ENCODE measurements at regions not wholly inside any gene's neighbourhood (a gene's known extent, or its start where the extent isn't known, plus 50 kb on each side); places are given as distances from the start of the nearest gene placed in this dataset.

- intact Hi-C loops (cut with micrococcal nuclease; ENCODE audit: unreplicated experiment), result no loop called here
- H4K20me1 ChIP-seq (ENCODE audit: control insufficient read depth, insufficient read depth), result no peaks in the 10 kb centered on the region
- no peak overlapping the region for H2AFZ ChIP-seq (ENCODE audit: control insufficient read depth, low read depth, low read length)
- ChIA-PET SMC1A (ENCODE audit: uncharacterized antibody, unreplicated experiment) (no interaction called here), RAD21 (ENCODE audit: unreplicated experiment) (no interaction called here), POLR2A (no interaction called here), CTCF (no interaction called here)
- no peaks in the 10 kb centered on the region for H3K9me3 ChIP-seq (replicated peaks; ENCODE audit: control insufficient read depth, insufficient read depth, low read length)
- no TSS peak for BruUV-seq (replicated peaks)
- H3K27ac ChIP-seq (ENCODE audit: control insufficient read depth, insufficient read depth), result no peak overlapping the region
- in situ Hi-C loops (cut with MboI), result no loop called here
- no peaks in the 10 kb centered on the region for H3K4me1 ChIP-seq (ENCODE audit: control insufficient read depth, insufficient read depth, low read length)
- WGBS (ENCODE audit: insufficient coverage, insufficient replicate concordance, low lambda C conversion rate, missing lambda C conversion rate), result 5% methylated on average over 1 of the region's 1 CpG
- no peak for TF ChIP-seq HDAC2 (IDR thresholded peaks at IDR 0.05)
- no peak for TF ChIP-seq ZNF207 (IDR thresholded peaks at IDR 0.05; ENCODE audit: borderline replicate concordance)
- no peak for TF ChIP-seq SIX5 (IDR thresholded peaks at IDR 0.05; ENCODE audit: low read depth, low read length, severe bottlenecking)
- TF ChIP-seq RBBP5 (conservative IDR thresholded peaks at IDR 0.05), result no peak
- TF ChIP-seq LARP7 (IDR thresholded peaks at IDR 0.05), result no peak
- TF ChIP-seq KDM1A (IDR thresholded peaks at IDR 0.05; ENCODE audit: borderline replicate concordance), result no peak
- TF ChIP-seq TCF7 (IDR thresholded peaks at IDR 0.05; ENCODE audit: borderline replicate concordance), result no peak
- H3K36me3 ChIP-seq (ENCODE audit: control insufficient read depth in 2 of 2, insufficient read depth in 2 of 2, low read length in 1 of 2), result no peaks in the 10 kb centered on the region
- no peak overlapping the region for H3K4me3 ChIP-seq
- ATAC-seq (no peak), DNase-seq (ENCODE audit: low read depth, low spot score) (no peak), FAIRE-seq (no peak)
- H3K9ac ChIP-seq (ENCODE audit: control insufficient read depth, insufficient read depth, low read length), result no peak overlapping the region
- no peaks in the 10 kb centered on the region for H3K27me3 ChIP-seq (replicated peaks in 1 of 2; ENCODE audit: control insufficient read depth in 2 of 2, insufficient read depth in 2 of 2, low read length in 1 of 2)
- no peak overlapping the region for H3K4me2 ChIP-seq (ENCODE audit: control insufficient read depth, insufficient read depth)
- no peaks in the 10 kb centered on the region for H3K79me2 ChIP-seq (ENCODE audit: control insufficient read depth, insufficient read depth, low read length)
These were observed 823.8 kb upstream of the NRXN1 start for GRCh38 chr2:51855683-51856082.

- BruUV-seq (replicated peaks), result no TSS peak
- intact Hi-C loops (cut with micrococcal nuclease; ENCODE audit: unreplicated experiment), result no loop called here
- no peak overlapping the region for H3K9ac ChIP-seq (ENCODE audit: control insufficient read depth, insufficient read depth, low read length)
- RAD21 ChIA-PET (ENCODE audit: unreplicated experiment), result no interaction called here
- no peak overlapping the region for H3K4me2 ChIP-seq (ENCODE audit: control insufficient read depth, insufficient read depth)
- H3K4me3 ChIP-seq, result no peak overlapping the region
- TF ChIP-seq IKZF2 (IDR thresholded peaks at IDR 0.05) (no peak), SREBF1 (IDR thresholded peaks at IDR 0.05; ENCODE audit: low read length) (no peak), SRF (IDR thresholded peaks at IDR 0.05; ENCODE audit: low read depth in 2 of 2, low read length in 2 of 2) (no peak), MXI1 (IDR thresholded peaks at IDR 0.05; ENCODE audit: low read depth, low read length) (no peak)
- TF ChIP-seq, protein P1, sequence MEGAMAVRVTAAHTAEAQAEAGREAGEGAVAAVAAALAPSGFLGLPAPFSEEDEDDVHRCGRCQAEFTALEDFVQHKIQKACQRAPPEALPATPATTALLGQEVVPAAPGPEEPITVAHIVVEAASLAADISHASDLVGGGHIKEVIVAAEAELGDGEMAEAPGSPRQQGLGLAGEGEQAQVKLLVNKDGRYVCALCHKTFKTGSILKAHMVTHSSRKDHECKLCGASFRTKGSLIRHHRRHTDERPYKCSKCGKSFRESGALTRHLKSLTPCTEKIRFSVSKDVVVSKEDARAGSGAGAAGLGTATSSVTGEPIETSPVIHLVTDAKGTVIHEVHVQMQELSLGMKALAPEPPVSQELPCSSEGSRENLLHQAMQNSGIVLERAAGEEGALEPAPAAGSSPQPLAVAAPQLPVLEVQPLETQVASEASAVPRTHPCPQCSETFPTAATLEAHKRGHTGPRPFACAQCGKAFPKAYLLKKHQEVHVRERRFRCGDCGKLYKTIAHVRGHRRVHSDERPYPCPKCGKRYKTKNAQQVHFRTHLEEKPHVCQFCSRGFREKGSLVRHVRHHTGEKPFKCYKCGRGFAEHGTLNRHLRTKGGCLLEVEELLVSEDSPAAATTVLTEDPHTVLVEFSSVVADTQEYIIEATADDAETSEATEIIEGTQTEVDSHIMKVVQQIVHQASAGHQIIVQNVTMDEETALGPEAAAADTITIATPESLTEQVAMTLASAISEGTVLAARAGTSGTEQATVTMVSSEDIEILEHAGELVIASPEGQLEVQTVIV (IDR thresholded peaks at IDR 0.05; ENCODE audit: borderline replicate concordance, partially characterized antibody), result no peak
- TF ChIP-seq, protein P2, sequence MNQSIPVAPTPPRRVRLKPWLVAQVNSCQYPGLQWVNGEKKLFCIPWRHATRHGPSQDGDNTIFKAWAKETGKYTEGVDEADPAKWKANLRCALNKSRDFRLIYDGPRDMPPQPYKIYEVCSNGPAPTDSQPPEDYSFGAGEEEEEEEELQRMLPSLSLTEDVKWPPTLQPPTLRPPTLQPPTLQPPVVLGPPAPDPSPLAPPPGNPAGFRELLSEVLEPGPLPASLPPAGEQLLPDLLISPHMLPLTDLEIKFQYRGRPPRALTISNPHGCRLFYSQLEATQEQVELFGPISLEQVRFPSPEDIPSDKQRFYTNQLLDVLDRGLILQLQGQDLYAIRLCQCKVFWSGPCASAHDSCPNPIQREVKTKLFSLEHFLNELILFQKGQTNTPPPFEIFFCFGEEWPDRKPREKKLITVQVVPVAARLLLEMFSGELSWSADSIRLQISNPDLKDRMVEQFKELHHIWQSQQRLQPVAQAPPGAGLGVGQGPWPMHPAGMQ (IDR thresholded peaks at IDR 0.05; ENCODE audit: borderline replicate concordance), result no peak
- H3K79me2 ChIP-seq (ENCODE audit: control insufficient read depth, insufficient read depth, low read length), result no peaks in the 10 kb centered on the region
- H2AFZ ChIP-seq (ENCODE audit: control insufficient read depth, low read depth, low read length), result no peak overlapping the region
- no peak for DNase-seq (ENCODE audit: low read depth, low spot score)
- no peaks in the 10 kb centered on the region for H3K27me3 ChIP-seq (replicated peaks in 1 of 2; ENCODE audit: control insufficient read depth in 2 of 2, insufficient read depth in 2 of 2, low read length in 1 of 2)
- no peaks in the 10 kb centered on the region for H4K20me1 ChIP-seq (ENCODE audit: control insufficient read depth, insufficient read depth)
- POLR2A ChIA-PET, result no interaction called here
- no peaks in the 10 kb centered on the region for H3K4me1 ChIP-seq (ENCODE audit: control insufficient read depth, insufficient read depth, low read length)
- SMC1A ChIA-PET (ENCODE audit: uncharacterized antibody, unreplicated experiment), result no interaction called here
- no peak for FAIRE-seq
- H3K36me3 ChIP-seq (ENCODE audit: control insufficient read depth in 2 of 2, insufficient read depth in 2 of 2, low read length in 1 of 2), result no peaks in the 10 kb centered on the region
- ATAC-seq, result no peak
- H3K27ac ChIP-seq (ENCODE audit: control insufficient read depth, insufficient read depth), result no peak overlapping the region
- in situ Hi-C loops (cut with MboI), result no loop called here
- CTCF ChIA-PET, result no interaction called here
- H3K9me3 ChIP-seq (replicated peaks; ENCODE audit: control insufficient read depth, insufficient read depth, low read length), result no peaks in the 10 kb centered on the region
These were observed 814.9 kb upstream of the NRXN1 start for GRCh38 chr2:51846796-51847195.
